Fibroblast of mammary gland (primary cell): ENCODE measurements at regions not wholly inside any gene's neighbourhood (a gene's known extent, or its start where the extent isn't known, plus 50 kb on each side); places are given as distances from the start of the nearest gene placed in this dataset.

Experiments
- DNase-seq: peaks from one replicate; pipeline ENCODE4 v3.0.0-alpha.2; 2010; ENCODE audit warnings: low read depth
- H3K4me3 ChIP-seq: 2 replicates; pipeline ENCODE4 v1.5.1; 2011; ENCODE audit warnings: low read depth, mild to moderate bottlenecking, low read length, moderate library complexity; ENCODE audit not compliant: control insufficient read depth
- TF ChIP-seq, protein P1 (sequence below): conservative IDR thresholded peaks from 2 replicates; pipeline ENCODE4 v1.5.1; 2011; ENCODE audit warnings: low read depth, low read length, inconsistent platforms; ENCODE audit not compliant: control insufficient read depth, insufficient read depth

DNA sequence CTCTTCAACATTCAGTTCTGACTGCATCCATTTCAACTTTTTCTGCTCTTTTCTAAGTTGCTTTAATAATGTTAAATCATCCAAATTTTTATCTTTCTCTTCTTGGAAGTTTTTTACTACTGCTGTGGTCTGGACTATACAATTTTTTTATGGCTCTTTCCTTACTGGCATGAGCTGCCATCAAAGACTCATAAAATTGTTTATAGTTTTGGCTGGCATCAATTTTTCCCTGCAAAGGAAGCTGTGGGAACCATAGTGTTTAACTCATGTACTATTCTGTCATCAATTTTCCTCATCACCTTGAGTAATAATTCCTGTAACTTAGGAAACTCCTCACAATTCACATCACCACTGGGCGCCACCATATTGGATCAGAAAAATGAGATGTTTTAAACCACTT, 77.6 kb upstream of the A1CF start:
- no peak overlapping the region for H3K4me3 ChIP-seq
- TF ChIP-seq, protein P1, sequence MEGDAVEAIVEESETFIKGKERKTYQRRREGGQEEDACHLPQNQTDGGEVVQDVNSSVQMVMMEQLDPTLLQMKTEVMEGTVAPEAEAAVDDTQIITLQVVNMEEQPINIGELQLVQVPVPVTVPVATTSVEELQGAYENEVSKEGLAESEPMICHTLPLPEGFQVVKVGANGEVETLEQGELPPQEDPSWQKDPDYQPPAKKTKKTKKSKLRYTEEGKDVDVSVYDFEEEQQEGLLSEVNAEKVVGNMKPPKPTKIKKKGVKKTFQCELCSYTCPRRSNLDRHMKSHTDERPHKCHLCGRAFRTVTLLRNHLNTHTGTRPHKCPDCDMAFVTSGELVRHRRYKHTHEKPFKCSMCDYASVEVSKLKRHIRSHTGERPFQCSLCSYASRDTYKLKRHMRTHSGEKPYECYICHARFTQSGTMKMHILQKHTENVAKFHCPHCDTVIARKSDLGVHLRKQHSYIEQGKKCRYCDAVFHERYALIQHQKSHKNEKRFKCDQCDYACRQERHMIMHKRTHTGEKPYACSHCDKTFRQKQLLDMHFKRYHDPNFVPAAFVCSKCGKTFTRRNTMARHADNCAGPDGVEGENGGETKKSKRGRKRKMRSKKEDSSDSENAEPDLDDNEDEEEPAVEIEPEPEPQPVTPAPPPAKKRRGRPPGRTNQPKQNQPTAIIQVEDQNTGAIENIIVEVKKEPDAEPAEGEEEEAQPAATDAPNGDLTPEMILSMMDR, result no peak
- no peak for DNase-seq

DNA sequence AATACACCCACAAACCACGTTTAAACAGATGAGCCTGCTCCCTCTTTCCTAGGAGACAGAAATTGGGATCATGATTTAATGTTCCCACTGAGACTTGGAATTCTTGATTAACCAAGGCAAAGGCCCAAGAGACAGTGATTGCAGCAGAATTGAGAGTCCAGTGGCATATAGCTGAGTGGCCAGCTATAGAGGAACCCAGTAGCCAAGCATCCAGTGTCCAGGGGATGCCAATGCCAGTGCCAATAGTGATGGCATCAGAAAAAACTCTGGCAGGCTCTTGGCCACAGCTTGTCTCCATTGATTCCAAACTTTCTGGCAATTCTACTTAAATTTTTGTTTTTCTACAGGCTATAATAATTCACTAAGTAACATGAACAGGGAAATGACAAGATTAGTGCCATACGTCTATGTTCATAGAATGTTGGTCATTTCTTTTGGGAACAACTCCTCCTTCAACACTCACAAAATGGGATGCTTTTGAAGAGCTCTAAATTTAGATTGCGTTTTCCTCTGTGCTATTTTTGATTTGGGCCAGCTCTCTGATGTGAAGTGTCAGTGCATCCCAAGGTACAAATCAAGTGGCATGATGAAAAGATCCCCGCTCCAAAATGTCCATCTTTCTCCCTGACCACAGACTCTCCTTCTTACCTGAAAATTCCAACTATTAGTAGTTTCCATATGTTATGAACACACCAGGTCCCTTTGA, 83.1 kb upstream of the A1CF start:
- no peak for DNase-seq
- H3K4me3 ChIP-seq, result no peak overlapping the region
- TF ChIP-seq, protein P1, result no peak

- TF ChIP-seq, protein P1, result no peak
- no peak overlapping the region for H3K4me3 ChIP-seq
- DNase-seq, result no peak
These were observed 87.2 kb upstream of the A1CF start for GRCh38 chr10:50972591-50972990.

DNA sequence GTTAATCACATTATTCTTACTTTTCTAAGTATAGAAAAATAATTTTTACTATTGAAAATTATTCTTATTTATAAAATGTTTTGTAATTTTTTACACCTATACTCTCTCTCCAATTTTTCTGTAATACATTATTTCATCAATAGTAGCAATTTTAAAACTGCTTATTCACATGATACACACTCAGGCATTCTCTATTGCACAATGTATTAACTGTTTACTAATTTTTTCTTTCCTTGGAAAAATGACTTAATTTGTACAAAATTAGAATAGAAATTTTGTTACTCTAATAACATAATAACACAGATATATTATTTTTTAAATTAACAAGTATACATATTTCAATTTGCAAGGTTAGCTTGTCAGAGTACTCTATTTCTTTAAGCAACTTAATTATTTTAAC, 92.9 kb upstream of the PRKG1 start:
- DNase-seq, result no peak
- H3K4me3 ChIP-seq, result no peak overlapping the region
- TF ChIP-seq, protein P1, result no peak

GRCh38 chr10:50981904-50982303, 92.4 kb upstream of the PRKG1 start:
- no peak for DNase-seq
- no peak overlapping the region for H3K4me3 ChIP-seq
- TF ChIP-seq, protein P1, result no peak

- TF ChIP-seq, protein P1, result no peak
- no peak for DNase-seq
- H3K4me3 ChIP-seq, result no peak overlapping the region
These were observed 91.3 kb upstream of the PRKG1 start for GRCh38 chr10:50982989-50983388.

- DNase-seq, result no peak
- no peak overlapping the region for H3K4me3 ChIP-seq
- TF ChIP-seq, protein P1, result no peak
These were observed 86.4 kb upstream of the PRKG1 start for GRCh38 chr10:50987934-50988333.
